T-helper 1 cell treated with Interleukin-12 subunit alpha and Interleukin-12 subunit beta and Interleukin-4 antibody, amounts not matched to agents 30 μg/mL and 1 μg/mL, for 36 hours (primary cell): ENCODE measurements at regions not wholly inside any gene's neighbourhood (a gene's known extent, or its start where the extent isn't known, plus 50 kb on each side); places are given as distances from the start of the nearest gene placed in this dataset.
A peak's percentile ranks its signal among the peaks of the same experiment; 100 is the strongest.
"Not testable (repeated sequence)": the region's sequence is repeated elsewhere in the genome, so short reads cannot be mapped to it uniquely, and the experiment has no call there.

ENCODE experiments used
- H3K27ac Mint-ChIP-seq: one replicate; pipeline ENCODE4 v1.8.0; 2021; ENCODE audit warnings: mild to moderate bottlenecking, mixed read lengths
- H3K27me3 Mint-ChIP-seq: one replicate; pipeline ENCODE4 v1.8.0; 2021; ENCODE audit warnings: low read depth, mixed read lengths
- H3K36me3 Mint-ChIP-seq: one replicate; pipeline ENCODE4 v1.8.0; 2021; ENCODE audit warnings: low read depth, mixed read lengths
- H3K4me1 Mint-ChIP-seq: one replicate; pipeline ENCODE4 v1.8.0; 2021; ENCODE audit warnings: low read depth, mixed read lengths
- H3K4me3 Mint-ChIP-seq: one replicate; pipeline ENCODE4 v1.8.0; 2021; ENCODE audit warnings: mild to moderate bottlenecking, moderate library complexity, mixed read lengths
- H3K9me3 Mint-ChIP-seq: one replicate; pipeline ENCODE4 v1.8.0; 2021; ENCODE audit warnings: mixed read lengths

GRCh38 chr7:110522061-110522760 is 568.7 kb upstream of the LRRN3 start:
- no peak overlapping the region for H3K27ac Mint-ChIP-seq
- no peaks in the 10 kb centered on the region for H3K36me3 Mint-ChIP-seq
- peaks cover 2% of the 10 kb centered on the region for H3K27me3 Mint-ChIP-seq
- no peak overlapping the region for H3K4me3 Mint-ChIP-seq
- H3K9me3 Mint-ChIP-seq: no peaks in the 10 kb centered on the region
- no peaks in the 10 kb centered on the region for H3K4me1 Mint-ChIP-seq

GRCh38 chr7:110522761-110523200 is 568.1 kb upstream of the LRRN3 start:
- no peaks in the 10 kb centered on the region for H3K27me3 Mint-ChIP-seq
- H3K36me3 Mint-ChIP-seq: no peaks in the 10 kb centered on the region
- no peak overlapping the region for H3K4me3 Mint-ChIP-seq
- H3K4me1 Mint-ChIP-seq: no peaks in the 10 kb centered on the region
- H3K27ac Mint-ChIP-seq: no peak overlapping the region
- H3K9me3 Mint-ChIP-seq: no peaks in the 10 kb centered on the region

- Mint-ChIP-seq H3K27me3 (no peaks in the 10 kb centered on the region), H3K36me3 (no peaks in the 10 kb centered on the region), H3K27ac (no peak overlapping the region), H3K4me3 (no peak overlapping the region), H3K4me1 (no peaks in the 10 kb centered on the region), H3K9me3 (peaks cover 6% of the 10 kb centered on the region)
These were observed 561.8 kb upstream of the LRRN3 start for GRCh38 chr7:110529175-110529574.

GRCh38 chr7:110531186-110531585 is 559.7 kb upstream of the LRRN3 start:
- Mint-ChIP-seq H3K4me3 (no peak overlapping the region), H3K36me3 (no peaks in the 10 kb centered on the region), H3K4me1 (no peaks in the 10 kb centered on the region), H3K27me3 (no peaks in the 10 kb centered on the region), H3K27ac (no peak overlapping the region), H3K9me3 (peaks cover 6% of the 10 kb centered on the region)

GRCh38 chr7:110534241-110534931 is 556.5 kb upstream of the LRRN3 start:
- Mint-ChIP-seq H3K4me3 (no peak overlapping the region), H3K36me3 (no peaks in the 10 kb centered on the region), H3K4me1 (no peaks in the 10 kb centered on the region), H3K27ac (peak overlapping the region; percentile 5), H3K9me3 (peaks cover 4% of the 10 kb centered on the region), H3K27me3 (no peaks in the 10 kb centered on the region)

- no peak overlapping the region for H3K27ac Mint-ChIP-seq
- no peak overlapping the region for H3K4me3 Mint-ChIP-seq
- no peaks in the 10 kb centered on the region for H3K4me1 Mint-ChIP-seq
- H3K9me3 Mint-ChIP-seq: no peaks in the 10 kb centered on the region
- no peaks in the 10 kb centered on the region for H3K36me3 Mint-ChIP-seq
- H3K27me3 Mint-ChIP-seq: peaks cover 6% of the 10 kb centered on the region
These were observed 551.7 kb upstream of the LRRN3 start for GRCh38 chr7:110539216-110539615.

GRCh38 chr7:110541962-110542361 is 549.0 kb upstream of the LRRN3 start:
- Mint-ChIP-seq H3K4me1 (no peaks in the 10 kb centered on the region), H3K9me3 (no peaks in the 10 kb centered on the region), H3K36me3 (no peaks in the 10 kb centered on the region), H3K27me3 (peaks cover 6% of the 10 kb centered on the region), H3K4me3 (no peak overlapping the region), H3K27ac (no peak overlapping the region)

GRCh38 chr7:110544194-110544593 is 546.7 kb upstream of the LRRN3 start:
- H3K9me3 Mint-ChIP-seq: no peaks in the 10 kb centered on the region
- no peaks in the 10 kb centered on the region for H3K4me1 Mint-ChIP-seq
- H3K27me3 Mint-ChIP-seq: peaks cover 6% of the 10 kb centered on the region
- no peaks in the 10 kb centered on the region for H3K36me3 Mint-ChIP-seq
- no peak overlapping the region for H3K27ac Mint-ChIP-seq
- H3K4me3 Mint-ChIP-seq: no peak overlapping the region

- no peak overlapping the region for H3K4me3 Mint-ChIP-seq
- H3K4me1 Mint-ChIP-seq: no peaks in the 10 kb centered on the region
- no peaks in the 10 kb centered on the region for H3K27me3 Mint-ChIP-seq
- no peak overlapping the region for H3K27ac Mint-ChIP-seq
- peaks cover 7% of the 10 kb centered on the region for H3K9me3 Mint-ChIP-seq
- H3K36me3 Mint-ChIP-seq: no peaks in the 10 kb centered on the region
These were observed 542.6 kb upstream of the LRRN3 start for GRCh38 chr7:110548372-110548771.

GRCh38 chr7:110557136-110557535 is 533.8 kb upstream of the LRRN3 start:
- Mint-ChIP-seq H3K9me3 (peaks cover 3% of the 10 kb centered on the region), H3K36me3 (no peaks in the 10 kb centered on the region), H3K27me3 (no peaks in the 10 kb centered on the region), H3K4me3 (no peak overlapping the region), H3K27ac (no peak overlapping the region), H3K4me1 (no peaks in the 10 kb centered on the region)

- H3K27me3 Mint-ChIP-seq, H3K27ac Mint-ChIP-seq, H3K4me3 Mint-ChIP-seq, H3K9me3 Mint-ChIP-seq, H3K36me3 Mint-ChIP-seq, H3K4me1 Mint-ChIP-seq: not testable (repeated sequence)
These were observed 527.6 kb upstream of the LRRN3 start for GRCh38 chr7:110563286-110563685.

- Mint-ChIP-seq H3K9me3 (peaks cover 5% of the 10 kb centered on the region), H3K4me1 (no peaks in the 10 kb centered on the region), H3K27me3 (no peaks in the 10 kb centered on the region), H3K27ac (no peak overlapping the region), H3K36me3 (no peaks in the 10 kb centered on the region), H3K4me3 (no peak overlapping the region)
These were observed 526.7 kb upstream of the LRRN3 start for GRCh38 chr7:110564246-110564645.

- Mint-ChIP-seq H3K27ac (no peak overlapping the region), H3K4me3 (no peak overlapping the region), H3K9me3 (peaks cover 3% of the 10 kb centered on the region), H3K27me3 (no peaks in the 10 kb centered on the region), H3K4me1 (no peaks in the 10 kb centered on the region), H3K36me3 (no peaks in the 10 kb centered on the region)
These were observed 522.5 kb upstream of the LRRN3 start for GRCh38 chr7:110568388-110568787.

GRCh38 chr7:110568932-110569331 is 522.0 kb upstream of the LRRN3 start:
- Mint-ChIP-seq H3K4me1 (no peaks in the 10 kb centered on the region), H3K9me3 (no peaks in the 10 kb centered on the region), H3K36me3 (no peaks in the 10 kb centered on the region), H3K4me3 (no peak overlapping the region), H3K27me3 (no peaks in the 10 kb centered on the region), H3K27ac (no peak overlapping the region)

- Mint-ChIP-seq H3K4me3 (no peak overlapping the region), H3K4me1 (no peaks in the 10 kb centered on the region), H3K27ac (no peak overlapping the region), H3K36me3 (no peaks in the 10 kb centered on the region), H3K9me3 (no peaks in the 10 kb centered on the region), H3K27me3 (no peaks in the 10 kb centered on the region)
These were observed 521.3 kb upstream of the LRRN3 start for GRCh38 chr7:110569486-110570205.
